Fibroblast of lung (primary cell): ENCODE measurements at regions not wholly inside any gene's neighbourhood (a gene's known extent, or its start where the extent isn't known, plus 50 kb on each side); places are given as distances from the start of the nearest gene placed in this dataset.

Experiments
- CTCF ChIP-seq, 2 donors: IDR thresholded peaks in 1 of 2; conservative IDR thresholded peaks in 1 of 2; 1 replicate in 1 of 2; 2 replicates in 1 of 2; pipeline ENCODE4 v1.5.1; 2011 to 2012; ENCODE audit warnings: low read length in 2 of 2, control low read depth in 1 of 2, inconsistent platforms in 1 of 2, low read depth in 1 of 2, mild to moderate bottlenecking in 1 of 2
- EZH2 ChIP-seq: IDR thresholded peaks from 2 replicates; pipeline ENCODE4 v1.5.1; 2012; ENCODE audit warnings: low read length, control low read depth, mild to moderate bottlenecking; ENCODE audit errors: missing control alignments

- TF ChIP-seq CTCF (conservative IDR thresholded peaks at IDR 0.05 in 1 of 2, IDR thresholded peaks at IDR 0.05 in 1 of 2; ENCODE audit: low read depth in 1 of 2, low read length in 2 of 2) (no peak), EZH2 (no peak)
Observed at GRCh38 chr14:26766726-26767125, 168.9 kb upstream of the NOVA1 start.
